ENCODE measurements at regions not wholly inside any gene's neighbourhood (a gene's known extent, or its start where the extent isn't known, plus 50 kb on each side); places are given as distances from the start of the nearest gene placed in this dataset.
"Not testable (repeated sequence)": the region's sequence is repeated elsewhere in the genome, so short reads cannot be mapped to it uniquely, and the experiment has no call there.

GRCh38 chr9:71508141-71508540 is 260.2 kb downstream of the CEMIP2 start:
- not testable (repeated sequence) for DNase-seq (ENCODE audit: low read depth in 3 of 3)

- DNase-seq (ENCODE audit: low read depth in 3 of 3), result no peak
These were observed 261.5 kb downstream of the CEMIP2 start for GRCh38 chr9:71506821-71507220.

GRCh38 chr9:71504636-71505035 is 263.7 kb downstream of the CEMIP2 start:
- DNase-seq (ENCODE audit: low read depth in 3 of 3), result no peak

- no peak for DNase-seq (ENCODE audit: low read depth in 3 of 3)
These were observed 269.6 kb downstream of the CEMIP2 start for GRCh38 chr9:71498691-71499090.

GRCh38 chr9:71490810-71491209 is 277.5 kb downstream of the CEMIP2 start:
- DNase-seq (ENCODE audit: low read depth in 3 of 3), result no peak

- DNase-seq (ENCODE audit: low read depth in 3 of 3), result no peak
These were observed 281.3 kb downstream of the CEMIP2 start for GRCh38 chr9:71487061-71487460.

- no peak for DNase-seq (ENCODE audit: low read depth in 3 of 3)
These were observed 283.0 kb downstream of the CEMIP2 start for GRCh38 chr9:71485326-71485725.

- DNase-seq (ENCODE audit: low read depth in 3 of 3), result no peak
These were observed 284.9 kb downstream of the CEMIP2 start for GRCh38 chr9:71483436-71483835.

- DNase-seq (ENCODE audit: low read depth in 3 of 3), result no peak
These were observed 288.7 kb downstream of the CEMIP2 start for GRCh38 chr9:71479621-71480020.

GRCh38 chr9:71472400-71472799 is 295.9 kb downstream of the CEMIP2 start:
- no peak for DNase-seq (ENCODE audit: low read depth in 3 of 3)

GRCh38 chr9:71465392-71465791 is 302.9 kb downstream of the CEMIP2 start:
- DNase-seq (ENCODE audit: low read depth in 3 of 3), result no peak

- DNase-seq (ENCODE audit: low read depth in 3 of 3), result no peak
These were observed 309.2 kb downstream of the CEMIP2 start for GRCh38 chr9:71459082-71459481.

- peak in 2 of 3 donors; percentile 7 to 26 for DNase-seq (ENCODE audit: low read depth in 3 of 3)
These were observed 321.6 kb downstream of the CEMIP2 start for GRCh38 chr9:71446473-71447411.

GRCh38 chr9:71446106-71446472 is 322.2 kb downstream of the CEMIP2 start:
- DNase-seq (ENCODE audit: low read depth in 3 of 3), result no peak

GRCh38 chr9:71442937-71443336 is 321.5 kb upstream of the TRPM3 start:
- DNase-seq (ENCODE audit: low read depth in 3 of 3), result no peak

- DNase-seq (ENCODE audit: low read depth in 3 of 3), result no peak
These were observed 319.8 kb upstream of the TRPM3 start for GRCh38 chr9:71441266-71441665.

GRCh38 chr9:71431931-71432330 is 310.5 kb upstream of the TRPM3 start:
- DNase-seq (ENCODE audit: low read depth in 3 of 3), result no peak

GRCh38 chr9:71407341-71407740 is 285.9 kb upstream of the TRPM3 start:
- DNase-seq (ENCODE audit: low read depth in 3 of 3), result not testable (repeated sequence)

- no peak for DNase-seq (ENCODE audit: low read depth in 3 of 3)
These were observed 281.7 kb upstream of the TRPM3 start for GRCh38 chr9:71403106-71403505.

- no peak for DNase-seq (ENCODE audit: low read depth in 3 of 3)
These were observed 271.6 kb upstream of the TRPM3 start for GRCh38 chr9:71393005-71393404.

GRCh38 chr9:71384343-71384742 is 262.9 kb upstream of the TRPM3 start:
- no peak for DNase-seq (ENCODE audit: low read depth in 3 of 3)

GRCh38 chr9:71383308-71383940 is 262.0 kb upstream of the TRPM3 start:
- no peak for DNase-seq (ENCODE audit: low read depth in 3 of 3)

GRCh38 chr9:71368157-71368556 is 246.7 kb upstream of the TRPM3 start:
- DNase-seq (ENCODE audit: low read depth in 3 of 3), result no peak
